Ovary (tissue), 3 donors: ENCODE measurements at regions not wholly inside any gene's neighbourhood (a gene's known extent, or its start where the extent isn't known, plus 50 kb on each side); places are given as distances from the start of the nearest gene placed in this dataset.

Experiments
- CTCF ChIP-seq, 3 donors: fragments of 450-650 bp in 2 of 3; fragments of 200-600 bp in 1 of 3; IDR thresholded peaks; one replicate each; pipeline versions ENCODE4 v1.5.1 to v1.8.0; 2016 to 2022; ENCODE audit warnings: antibody characterized with exemption in 3 of 3, mild to moderate bottlenecking in 1 of 3
- EP300 ChIP-seq: sonication (generic); formaldehyde crosslinking; IDR thresholded peaks from one replicate; pipeline ENCODE4 v1.6.1; 2017; ENCODE audit warnings: antibody characterized with exemption
- POLR2A ChIP-seq: fragments of 450-650 bp; IDR thresholded peaks from one replicate; pipeline ENCODE4 v1.6.1; 2017; ENCODE audit warnings: antibody characterized with exemption, mild to moderate bottlenecking, moderate library complexity
- donor health status: DM: no; HTN: no; CAD: no.

- TF ChIP-seq CTCF (IDR thresholded peaks at IDR 0.05) (no peak), POLR2A (no peak), EP300 (no peak)
These were observed 412.0 kb upstream of the KIF2A start for GRCh38 chr5:61894046-61894445.
